ENCODE measurements at regions not wholly inside any gene's neighbourhood (a gene's known extent, or its start where the extent isn't known, plus 50 kb on each side); places are given as distances from the start of the nearest gene placed in this dataset.

DNA sequence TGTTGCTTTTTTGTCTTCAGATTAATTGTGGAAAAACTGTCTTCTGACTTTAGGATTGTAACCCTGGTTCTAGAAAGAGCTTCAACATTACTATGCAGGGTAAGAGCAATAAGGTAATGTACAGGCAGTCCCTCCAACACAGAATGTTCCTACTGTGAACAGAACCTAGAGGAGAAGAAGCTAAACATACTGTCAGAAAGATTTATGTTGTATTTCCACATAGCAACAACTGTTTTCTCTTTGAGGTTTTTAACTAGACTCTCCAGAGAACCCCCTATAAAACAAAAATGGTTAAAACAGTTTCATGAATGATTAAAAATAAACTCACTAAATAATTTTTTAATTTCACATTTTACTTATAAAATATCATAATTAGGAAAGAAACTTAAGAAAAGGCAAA, 64.3 kb upstream of the NAA35 start:
- TF ChIP-seq, protein P1, sequence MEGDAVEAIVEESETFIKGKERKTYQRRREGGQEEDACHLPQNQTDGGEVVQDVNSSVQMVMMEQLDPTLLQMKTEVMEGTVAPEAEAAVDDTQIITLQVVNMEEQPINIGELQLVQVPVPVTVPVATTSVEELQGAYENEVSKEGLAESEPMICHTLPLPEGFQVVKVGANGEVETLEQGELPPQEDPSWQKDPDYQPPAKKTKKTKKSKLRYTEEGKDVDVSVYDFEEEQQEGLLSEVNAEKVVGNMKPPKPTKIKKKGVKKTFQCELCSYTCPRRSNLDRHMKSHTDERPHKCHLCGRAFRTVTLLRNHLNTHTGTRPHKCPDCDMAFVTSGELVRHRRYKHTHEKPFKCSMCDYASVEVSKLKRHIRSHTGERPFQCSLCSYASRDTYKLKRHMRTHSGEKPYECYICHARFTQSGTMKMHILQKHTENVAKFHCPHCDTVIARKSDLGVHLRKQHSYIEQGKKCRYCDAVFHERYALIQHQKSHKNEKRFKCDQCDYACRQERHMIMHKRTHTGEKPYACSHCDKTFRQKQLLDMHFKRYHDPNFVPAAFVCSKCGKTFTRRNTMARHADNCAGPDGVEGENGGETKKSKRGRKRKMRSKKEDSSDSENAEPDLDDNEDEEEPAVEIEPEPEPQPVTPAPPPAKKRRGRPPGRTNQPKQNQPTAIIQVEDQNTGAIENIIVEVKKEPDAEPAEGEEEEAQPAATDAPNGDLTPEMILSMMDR (IDR thresholded peaks at IDR 0.05): no peak
- TF ChIP-seq EP300 (IDR thresholded peaks at IDR 0.05) (no peak), POLR2AphosphoS5 (IDR thresholded peaks at IDR 0.05) (no peak)
